ENCODE measurements at regions not wholly inside any gene's neighbourhood (a gene's known extent, or its start where the extent isn't known, plus 50 kb on each side); places are given as distances from the start of the nearest gene placed in this dataset.

DNA sequence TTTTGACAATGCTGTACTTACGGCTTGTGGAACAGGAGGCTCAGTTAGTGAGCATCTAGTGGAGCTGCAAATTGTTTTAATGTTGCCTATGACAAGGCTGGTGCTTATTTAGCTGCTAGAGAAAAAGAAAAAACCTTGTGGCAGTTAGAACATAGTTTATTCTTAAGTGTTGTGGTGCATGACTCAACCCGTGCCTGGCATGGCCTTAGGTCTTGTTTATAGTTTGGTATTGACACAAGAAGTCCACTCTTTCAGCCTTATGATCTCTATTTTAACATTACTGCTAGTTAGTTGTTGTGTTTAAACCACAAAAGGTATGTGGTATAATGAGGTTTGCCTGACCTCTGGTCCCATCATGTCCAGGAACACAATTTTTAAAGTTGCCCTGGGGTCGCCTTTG is 744.6 kb downstream of the FAM181B start:
- TF ChIP-seq, protein P1, sequence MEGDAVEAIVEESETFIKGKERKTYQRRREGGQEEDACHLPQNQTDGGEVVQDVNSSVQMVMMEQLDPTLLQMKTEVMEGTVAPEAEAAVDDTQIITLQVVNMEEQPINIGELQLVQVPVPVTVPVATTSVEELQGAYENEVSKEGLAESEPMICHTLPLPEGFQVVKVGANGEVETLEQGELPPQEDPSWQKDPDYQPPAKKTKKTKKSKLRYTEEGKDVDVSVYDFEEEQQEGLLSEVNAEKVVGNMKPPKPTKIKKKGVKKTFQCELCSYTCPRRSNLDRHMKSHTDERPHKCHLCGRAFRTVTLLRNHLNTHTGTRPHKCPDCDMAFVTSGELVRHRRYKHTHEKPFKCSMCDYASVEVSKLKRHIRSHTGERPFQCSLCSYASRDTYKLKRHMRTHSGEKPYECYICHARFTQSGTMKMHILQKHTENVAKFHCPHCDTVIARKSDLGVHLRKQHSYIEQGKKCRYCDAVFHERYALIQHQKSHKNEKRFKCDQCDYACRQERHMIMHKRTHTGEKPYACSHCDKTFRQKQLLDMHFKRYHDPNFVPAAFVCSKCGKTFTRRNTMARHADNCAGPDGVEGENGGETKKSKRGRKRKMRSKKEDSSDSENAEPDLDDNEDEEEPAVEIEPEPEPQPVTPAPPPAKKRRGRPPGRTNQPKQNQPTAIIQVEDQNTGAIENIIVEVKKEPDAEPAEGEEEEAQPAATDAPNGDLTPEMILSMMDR (IDR thresholded peaks at IDR 0.05; ENCODE audit: extremely low read depth in 1 of 2, insufficient read depth in 1 of 2, low read depth in 1 of 2, low read length in 2 of 2) = no peak
- TF ChIP-seq, protein P2, sequence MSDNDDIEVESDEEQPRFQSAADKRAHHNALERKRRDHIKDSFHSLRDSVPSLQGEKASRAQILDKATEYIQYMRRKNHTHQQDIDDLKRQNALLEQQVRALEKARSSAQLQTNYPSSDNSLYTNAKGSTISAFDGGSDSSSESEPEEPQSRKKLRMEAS (IDR thresholded peaks at IDR 0.05; ENCODE audit: insufficient read depth, insufficient read length) = no peak
- TF ChIP-seq POLR2A (IDR thresholded peaks at IDR 0.05; ENCODE audit: low read depth, low read length) (no peak), GATA2 (IDR thresholded peaks at IDR 0.05; ENCODE audit: insufficient read depth, insufficient read length, low read depth, low read length) (no peak), POLR2AphosphoS5 (IDR thresholded peaks at IDR 0.05; ENCODE audit: insufficient read depth, low read depth, low read length) (no peak), JUN (IDR thresholded peaks at IDR 0.05; ENCODE audit: borderline replicate concordance, insufficient read depth, insufficient read length, low read depth) (no peak), MYC (IDR thresholded peaks at IDR 0.05; ENCODE audit: low read depth, low read length) (no peak), FOS (IDR thresholded peaks at IDR 0.05; ENCODE audit: borderline replicate concordance, insufficient read depth, low read length) (no peak), EZH2 (IDR thresholded peaks at IDR 0.05; ENCODE audit: borderline replicate concordance, low read depth, low read length, severe bottlenecking) (no peak)
